Neural cell (in vitro differentiated cells): ENCODE measurements at regions not wholly inside any gene's neighbourhood (a gene's known extent, or its start where the extent isn't known, plus 50 kb on each side); places are given as distances from the start of the nearest gene placed in this dataset.

Experiments used
- H2AFZ ChIP-seq: fragments of 200-600, 300-800 bp; sonication (generic), shearing (Covaris generic); 2 replicates; pipeline ENCODE4 v1.6.0; 2014; ENCODE audit warnings: low read depth, mild to moderate bottlenecking, antibody characterized with exemption, low read length, moderate library complexity
- H3F3A ChIP-seq: fragments of 200-600 bp; shearing (Covaris generic); 2 replicates; pipeline ENCODE4 v1.6.1; 2016; ENCODE audit warnings: mild to moderate bottlenecking, moderate library complexity, mixed read lengths, antibody characterized with exemption, low read length; ENCODE audit not compliant: insufficient read depth, poor library complexity, severe bottlenecking
- H3K27ac ChIP-seq: fragments of 200-600, 300-800 bp; sonication (generic), shearing (Covaris generic); 2 replicates; pipeline ENCODE4 v1.5.1; 2014; ENCODE audit warnings: mild to moderate bottlenecking, low read length, moderate library complexity
- H3K27me3 ChIP-seq: fragments of 300-800, 200-600 bp; sonication (generic), shearing (Covaris generic); 2 replicates; pipeline ENCODE4 v1.6.0; 2014; ENCODE audit warnings: mild to moderate bottlenecking, low read depth, low read length, moderate library complexity; ENCODE audit not compliant: insufficient read depth
- H3K36me3 ChIP-seq: fragments of 300-800, 200-600 bp; sonication (generic), shearing (Covaris generic); 2 replicates; pipeline ENCODE4 v1.5.1; 2014; ENCODE audit warnings: mild to moderate bottlenecking, antibody characterized with exemption, low read length, moderate library complexity; ENCODE audit not compliant: insufficient read depth
- H3K4me2 ChIP-seq: fragments of 300-800, 200-600 bp; sonication (generic), shearing (Covaris generic); 2 replicates; pipeline ENCODE4 v1.6.0; 2014; ENCODE audit warnings: mild to moderate bottlenecking, low read length
- H3K4me3 ChIP-seq: fragments of 300-800, 200-600 bp; sonication (generic), shearing (Covaris generic); 2 replicates; pipeline ENCODE4 v1.5.1; 2014; ENCODE audit warnings: mild to moderate bottlenecking, low read length, moderate library complexity
- H3K79me2 ChIP-seq: fragments of 200-600 bp; shearing (Covaris generic); replicated peaks from 2 replicates; pipeline ENCODE4 v1.6.0; 2014; ENCODE audit warnings: mild to moderate bottlenecking, low read length, moderate library complexity; ENCODE audit not compliant: insufficient read depth
- H3K9ac ChIP-seq: fragments of 300-800, 200-600 bp; sonication (generic), shearing (Covaris generic); 2 replicates; pipeline ENCODE4 v1.6.1; 2016; ENCODE audit warnings: mild to moderate bottlenecking, low read length, mixed read lengths
- H3K9me2 ChIP-seq: fragments of 200-600 bp; shearing (Covaris generic); 2 replicates; pipeline ENCODE4 v1.6.1; 2016; ENCODE audit warnings: mild to moderate bottlenecking, low read length, mixed read lengths; ENCODE audit not compliant: insufficient read depth
- H3K9me3 ChIP-seq: fragments of 200-600, 300-800 bp; sonication (generic), shearing (Covaris generic); 2 replicates; pipeline ENCODE4 v1.6.1; 2016; ENCODE audit warnings: mild to moderate bottlenecking, mixed run types, low read length, moderate library complexity, mixed read lengths
- H4K20me1 ChIP-seq: fragments of 200-600 bp; shearing (Covaris generic); 2 replicates; pipeline ENCODE4 v1.6.1; 2016; ENCODE audit warnings: mild to moderate bottlenecking, mixed run types; ENCODE audit not compliant: insufficient read depth
- EP300 ChIP-seq: fragments of 450-650 bp; conservative IDR thresholded peaks from 2 replicates; pipeline ENCODE4 v1.6.1; 2014; ENCODE audit warnings: antibody characterized with exemption, mild to moderate bottlenecking, moderate library complexity; ENCODE audit not compliant: poor library complexity, severe bottlenecking
- EZH2 ChIP-seq: fragments of 200-600, 300-800 bp; shearing (Covaris generic), sonication (generic); IDR thresholded peaks from 2 replicates; pipeline ENCODE4 v1.6.1; 2014; ENCODE audit warnings: antibody characterized with exemption, low read length, borderline replicate concordance, mild to moderate bottlenecking; ENCODE audit not compliant: insufficient read depth, poor library complexity, severe bottlenecking
- MXI1 ChIP-seq: fragments of 450-650 bp; conservative IDR thresholded peaks from 2 replicates; pipeline ENCODE4 v1.6.1; 2014; ENCODE audit warnings: antibody characterized with exemption, mild to moderate bottlenecking; ENCODE audit not compliant: poor library complexity, severe bottlenecking
- POLR2AphosphoS5 ChIP-seq: IDR thresholded peaks from 2 replicates; pipeline ENCODE4 v1.6.1; 2012
- RAD21 ChIP-seq: fragments of 450-650 bp; conservative IDR thresholded peaks from 2 replicates; pipeline ENCODE4 v1.6.1; 2014; ENCODE audit warnings: antibody characterized with exemption, mild to moderate bottlenecking, moderate library complexity
- SMC3 ChIP-seq: fragments of 450-650 bp; conservative IDR thresholded peaks from 2 replicates; pipeline ENCODE4 v1.6.1; 2014; ENCODE audit warnings: antibody characterized with exemption, mild to moderate bottlenecking, moderate library complexity; ENCODE audit not compliant: poor library complexity
- TAF1 ChIP-seq: IDR thresholded peaks from 2 replicates; pipeline ENCODE4 v1.6.1; 2012; ENCODE audit warnings: low read depth
- TF ChIP-seq, protein P1 (sequence below): fragments of 450-650 bp; IDR thresholded peaks from 2 replicates; pipeline ENCODE4 v1.5.1; 2014; ENCODE audit warnings: antibody characterized with exemption, mild to moderate bottlenecking, moderate library complexity; ENCODE audit not compliant: poor library complexity, severe bottlenecking
- TF ChIP-seq, protein P2 (sequence below): IDR thresholded peaks from 2 replicates; pipeline ENCODE4 v1.6.1; 2012; ENCODE audit warnings: borderline replicate concordance

DNA sequence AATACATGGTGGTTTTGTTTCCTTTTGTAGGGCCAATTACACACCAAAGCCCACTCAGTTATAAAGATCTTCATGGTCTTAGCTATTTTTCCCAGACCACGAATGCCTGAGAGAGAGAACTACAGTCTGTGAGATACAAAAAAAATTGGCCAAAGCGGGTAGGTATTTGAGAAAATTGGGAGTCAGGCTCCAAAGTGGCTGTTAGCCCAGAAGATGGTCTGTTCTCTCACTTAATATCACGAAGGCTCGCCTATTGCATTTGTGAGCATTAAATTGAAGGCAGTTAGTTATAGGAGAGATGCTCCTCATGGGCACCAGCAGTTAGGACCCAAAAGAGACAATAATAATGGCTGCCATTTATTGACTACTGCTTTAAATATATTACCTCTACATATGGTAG lies 342.7 kb downstream of the PLPP3 start:
- Histone ChIP-seq H3K4me2 (no peak overlapping the region), H3K36me3 (no peaks in the 10 kb centered on the region), H3K9me2 (no peaks in the 10 kb centered on the region), H2AFZ (no peak overlapping the region), H3K27me3 (no peaks in the 10 kb centered on the region), H3K9ac (no peak overlapping the region), H3F3A (no peaks in the 10 kb centered on the region), H3K79me2 (no peaks in the 10 kb centered on the region), H4K20me1 (no peaks in the 10 kb centered on the region), H3K4me3 (no peak overlapping the region), H3K27ac (no peak overlapping the region), H3K9me3 (no peaks in the 10 kb centered on the region)
- TF ChIP-seq RAD21: no peak
- TF ChIP-seq TAF1: no peak
- TF ChIP-seq SMC3: no peak
- TF ChIP-seq MXI1: no peak

- no peak overlapping the region for H3K4me2 ChIP-seq
- no peaks in the 10 kb centered on the region for H3F3A ChIP-seq
- H2AFZ ChIP-seq: no peak overlapping the region
- no peaks in the 10 kb centered on the region for H3K9me2 ChIP-seq
- no peak overlapping the region for H3K9ac ChIP-seq
- H3K4me3 ChIP-seq: no peak overlapping the region
- H4K20me1 ChIP-seq: no peaks in the 10 kb centered on the region
- TF ChIP-seq POLR2AphosphoS5 (no peak), MXI1 (no peak), RAD21 (no peak), TAF1 (no peak), SMC3 (no peak), EZH2 (no peak), EP300 (no peak)
- TF ChIP-seq, protein P1, sequence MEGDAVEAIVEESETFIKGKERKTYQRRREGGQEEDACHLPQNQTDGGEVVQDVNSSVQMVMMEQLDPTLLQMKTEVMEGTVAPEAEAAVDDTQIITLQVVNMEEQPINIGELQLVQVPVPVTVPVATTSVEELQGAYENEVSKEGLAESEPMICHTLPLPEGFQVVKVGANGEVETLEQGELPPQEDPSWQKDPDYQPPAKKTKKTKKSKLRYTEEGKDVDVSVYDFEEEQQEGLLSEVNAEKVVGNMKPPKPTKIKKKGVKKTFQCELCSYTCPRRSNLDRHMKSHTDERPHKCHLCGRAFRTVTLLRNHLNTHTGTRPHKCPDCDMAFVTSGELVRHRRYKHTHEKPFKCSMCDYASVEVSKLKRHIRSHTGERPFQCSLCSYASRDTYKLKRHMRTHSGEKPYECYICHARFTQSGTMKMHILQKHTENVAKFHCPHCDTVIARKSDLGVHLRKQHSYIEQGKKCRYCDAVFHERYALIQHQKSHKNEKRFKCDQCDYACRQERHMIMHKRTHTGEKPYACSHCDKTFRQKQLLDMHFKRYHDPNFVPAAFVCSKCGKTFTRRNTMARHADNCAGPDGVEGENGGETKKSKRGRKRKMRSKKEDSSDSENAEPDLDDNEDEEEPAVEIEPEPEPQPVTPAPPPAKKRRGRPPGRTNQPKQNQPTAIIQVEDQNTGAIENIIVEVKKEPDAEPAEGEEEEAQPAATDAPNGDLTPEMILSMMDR: no peak
- TF ChIP-seq, protein P2, sequence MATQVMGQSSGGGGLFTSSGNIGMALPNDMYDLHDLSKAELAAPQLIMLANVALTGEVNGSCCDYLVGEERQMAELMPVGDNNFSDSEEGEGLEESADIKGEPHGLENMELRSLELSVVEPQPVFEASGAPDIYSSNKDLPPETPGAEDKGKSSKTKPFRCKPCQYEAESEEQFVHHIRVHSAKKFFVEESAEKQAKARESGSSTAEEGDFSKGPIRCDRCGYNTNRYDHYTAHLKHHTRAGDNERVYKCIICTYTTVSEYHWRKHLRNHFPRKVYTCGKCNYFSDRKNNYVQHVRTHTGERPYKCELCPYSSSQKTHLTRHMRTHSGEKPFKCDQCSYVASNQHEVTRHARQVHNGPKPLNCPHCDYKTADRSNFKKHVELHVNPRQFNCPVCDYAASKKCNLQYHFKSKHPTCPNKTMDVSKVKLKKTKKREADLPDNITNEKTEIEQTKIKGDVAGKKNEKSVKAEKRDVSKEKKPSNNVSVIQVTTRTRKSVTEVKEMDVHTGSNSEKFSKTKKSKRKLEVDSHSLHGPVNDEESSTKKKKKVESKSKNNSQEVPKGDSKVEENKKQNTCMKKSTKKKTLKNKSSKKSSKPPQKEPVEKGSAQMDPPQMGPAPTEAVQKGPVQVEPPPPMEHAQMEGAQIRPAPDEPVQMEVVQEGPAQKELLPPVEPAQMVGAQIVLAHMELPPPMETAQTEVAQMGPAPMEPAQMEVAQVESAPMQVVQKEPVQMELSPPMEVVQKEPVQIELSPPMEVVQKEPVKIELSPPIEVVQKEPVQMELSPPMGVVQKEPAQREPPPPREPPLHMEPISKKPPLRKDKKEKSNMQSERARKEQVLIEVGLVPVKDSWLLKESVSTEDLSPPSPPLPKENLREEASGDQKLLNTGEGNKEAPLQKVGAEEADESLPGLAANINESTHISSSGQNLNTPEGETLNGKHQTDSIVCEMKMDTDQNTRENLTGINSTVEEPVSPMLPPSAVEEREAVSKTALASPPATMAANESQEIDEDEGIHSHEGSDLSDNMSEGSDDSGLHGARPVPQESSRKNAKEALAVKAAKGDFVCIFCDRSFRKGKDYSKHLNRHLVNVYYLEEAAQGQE: no peak
- no peaks in the 10 kb centered on the region for H3K27me3 ChIP-seq
- H3K9me3 ChIP-seq: no peaks in the 10 kb centered on the region
- H3K27ac ChIP-seq: no peak overlapping the region
- H3K36me3 ChIP-seq: no peaks in the 10 kb centered on the region
- H3K79me2 ChIP-seq: no peaks in the 10 kb centered on the region
Observed at GRCh38 chr1:56235909-56236510, 343.4 kb downstream of the PLPP3 start.

DNA sequence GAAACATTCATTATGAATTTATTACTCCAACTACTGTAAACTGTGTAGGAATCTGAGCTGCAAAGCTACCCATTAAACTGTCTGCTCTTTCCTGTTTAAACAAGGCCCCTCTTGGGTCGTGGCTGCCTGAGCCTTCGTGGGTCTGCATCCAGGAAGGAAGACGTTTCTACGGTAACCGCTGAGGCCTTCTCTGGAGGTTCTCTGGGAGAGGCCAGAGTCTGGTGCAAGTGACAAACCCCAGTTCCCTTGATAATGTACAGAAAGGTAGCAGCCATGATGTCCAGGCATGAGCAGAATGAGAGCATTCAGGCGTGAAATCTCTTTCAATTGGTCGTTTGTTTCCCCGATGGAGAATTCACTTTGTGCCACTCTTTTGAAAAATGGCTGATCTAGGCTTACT lies 350.2 kb downstream of the PLPP3 start:
- TF ChIP-seq EZH2 (no peak), SMC3 (no peak), TAF1 (no peak), RAD21 (no peak), MXI1 (no peak), POLR2AphosphoS5 (no peak), EP300 (no peak)
- TF ChIP-seq, protein P2: no peak
- TF ChIP-seq, protein P1: no peak
- peak overlapping the region; percentile 25 for H3K27ac ChIP-seq
- no peaks in the 10 kb centered on the region for H3K79me2 ChIP-seq
- no peak overlapping the region for H3K9ac ChIP-seq
- no peaks in the 10 kb centered on the region for H3F3A ChIP-seq
- H4K20me1 ChIP-seq: no peaks in the 10 kb centered on the region
- H3K4me3 ChIP-seq: peak overlapping the region; percentile 4
- H3K36me3 ChIP-seq: no peaks in the 10 kb centered on the region
- no peaks in the 10 kb centered on the region for H3K9me3 ChIP-seq
- H3K9me2 ChIP-seq: no peaks in the 10 kb centered on the region
- no peak overlapping the region for H3K4me2 ChIP-seq
- no peak overlapping the region for H2AFZ ChIP-seq
- H3K27me3 ChIP-seq: no peaks in the 10 kb centered on the region
